ENCODE measurements at regions not wholly inside any gene's neighbourhood (a gene's known extent, or its start where the extent isn't known, plus 50 kb on each side); places are given as distances from the start of the nearest gene placed in this dataset.

- no peak for TF ChIP-seq CTCF (IDR thresholded peaks at IDR 0.05)
- TF ChIP-seq POLR2A (IDR thresholded peaks at IDR 0.05): no peak
These were observed 92.5 kb upstream of the MNS1 start for GRCh38 chr15:56557415-56557814.

Measured in lower leg skin (tissue), 3 donors.